ENCODE measurements at regions not wholly inside any gene's neighbourhood (a gene's known extent, or its start where the extent isn't known, plus 50 kb on each side); places are given as distances from the start of the nearest gene placed in this dataset.
"Not testable (repeated sequence)": the region's sequence is repeated elsewhere in the genome, so short reads cannot be mapped to it uniquely, and the experiment has no call there.

GRCh38 chr15:100772478-100772877 lies 107.2 kb upstream of the ALDH1A3 start:
- no peak overlapping the region for H3K4me3 ChIP-seq
- intact Hi-C loops (cut with DNase I), result no loop called here
- no peaks in the 10 kb centered on the region for H3K4me1 ChIP-seq (ENCODE audit: insufficient read depth)
- 84 to 88% (median 86%) methylated on average over 6 of the region's 6 CpGs for WGBS, 3 donors
- no peak for TF ChIP-seq EP300 (IDR thresholded peaks at IDR 0.05)
- TF ChIP-seq, protein P1, sequence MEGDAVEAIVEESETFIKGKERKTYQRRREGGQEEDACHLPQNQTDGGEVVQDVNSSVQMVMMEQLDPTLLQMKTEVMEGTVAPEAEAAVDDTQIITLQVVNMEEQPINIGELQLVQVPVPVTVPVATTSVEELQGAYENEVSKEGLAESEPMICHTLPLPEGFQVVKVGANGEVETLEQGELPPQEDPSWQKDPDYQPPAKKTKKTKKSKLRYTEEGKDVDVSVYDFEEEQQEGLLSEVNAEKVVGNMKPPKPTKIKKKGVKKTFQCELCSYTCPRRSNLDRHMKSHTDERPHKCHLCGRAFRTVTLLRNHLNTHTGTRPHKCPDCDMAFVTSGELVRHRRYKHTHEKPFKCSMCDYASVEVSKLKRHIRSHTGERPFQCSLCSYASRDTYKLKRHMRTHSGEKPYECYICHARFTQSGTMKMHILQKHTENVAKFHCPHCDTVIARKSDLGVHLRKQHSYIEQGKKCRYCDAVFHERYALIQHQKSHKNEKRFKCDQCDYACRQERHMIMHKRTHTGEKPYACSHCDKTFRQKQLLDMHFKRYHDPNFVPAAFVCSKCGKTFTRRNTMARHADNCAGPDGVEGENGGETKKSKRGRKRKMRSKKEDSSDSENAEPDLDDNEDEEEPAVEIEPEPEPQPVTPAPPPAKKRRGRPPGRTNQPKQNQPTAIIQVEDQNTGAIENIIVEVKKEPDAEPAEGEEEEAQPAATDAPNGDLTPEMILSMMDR (IDR thresholded peaks at IDR 0.05), result no peak
- no peak for DNase-seq
- H3K27me3 ChIP-seq, result no peaks in the 10 kb centered on the region
- no peak overlapping the region for H3K27ac ChIP-seq
- H3K36me3 ChIP-seq, result no peaks in the 10 kb centered on the region
- no peaks in the 10 kb centered on the region for H3K9me3 ChIP-seq

- H3K27me3 ChIP-seq, result no peaks in the 10 kb centered on the region
- H3K9me3 ChIP-seq, result no peaks in the 10 kb centered on the region
- H3K4me1 ChIP-seq (ENCODE audit: insufficient read depth), result no peaks in the 10 kb centered on the region
- intact Hi-C loops (cut with DNase I), result no loop called here
- H3K36me3 ChIP-seq, result no peaks in the 10 kb centered on the region
- DNase-seq, result no peak
- no peak overlapping the region for H3K4me3 ChIP-seq
- no peak for TF ChIP-seq EP300 (IDR thresholded peaks at IDR 0.05)
- no peak for TF ChIP-seq POLR2A (IDR thresholded peaks at IDR 0.05)
- TF ChIP-seq, protein P1 (IDR thresholded peaks at IDR 0.05), result no peak
- H3K27ac ChIP-seq, result no peak overlapping the region
- 86 to 92% (median 90%) methylated on average over 9 of the region's 9 CpGs for WGBS, 3 donors
Observed at GRCh38 chr15:100772892-100773520, 106.6 kb upstream of the ALDH1A3 start.

DNA sequence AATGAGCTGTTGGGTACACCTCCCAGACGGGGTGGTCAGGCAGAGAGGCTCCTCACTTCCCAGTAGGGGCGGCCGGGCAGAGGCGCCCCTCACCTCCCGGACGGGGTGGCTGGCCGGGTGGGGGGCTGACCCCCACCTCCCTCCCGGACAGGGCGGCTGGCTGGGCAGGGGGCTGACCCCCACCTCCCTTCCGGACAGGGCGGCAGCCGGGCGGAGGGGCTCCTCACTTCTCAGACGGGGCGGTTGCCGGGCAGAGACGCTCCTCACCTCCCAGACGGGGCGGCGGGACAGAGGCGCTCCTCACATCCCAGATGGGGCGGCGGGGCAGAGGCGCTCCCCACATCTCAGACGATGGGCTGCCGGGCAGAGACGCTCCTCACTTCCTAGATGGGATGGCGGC lies 105.6 kb upstream of the ALDH1A3 start:
- intact Hi-C loops (cut with DNase I); H3K9me3 ChIP-seq; H3K27ac ChIP-seq; H3K4me3 ChIP-seq; H3K4me1 ChIP-seq (ENCODE audit: insufficient read depth); H3K27me3 ChIP-seq; H3K36me3 ChIP-seq: not testable (repeated sequence)
- 92 to 99% (median 97%) methylated on average over 7 to 27 of the region's 28 CpGs for WGBS, 3 donors
- peak in 1 of 5 donors; percentile 18 for DNase-seq

DNA sequence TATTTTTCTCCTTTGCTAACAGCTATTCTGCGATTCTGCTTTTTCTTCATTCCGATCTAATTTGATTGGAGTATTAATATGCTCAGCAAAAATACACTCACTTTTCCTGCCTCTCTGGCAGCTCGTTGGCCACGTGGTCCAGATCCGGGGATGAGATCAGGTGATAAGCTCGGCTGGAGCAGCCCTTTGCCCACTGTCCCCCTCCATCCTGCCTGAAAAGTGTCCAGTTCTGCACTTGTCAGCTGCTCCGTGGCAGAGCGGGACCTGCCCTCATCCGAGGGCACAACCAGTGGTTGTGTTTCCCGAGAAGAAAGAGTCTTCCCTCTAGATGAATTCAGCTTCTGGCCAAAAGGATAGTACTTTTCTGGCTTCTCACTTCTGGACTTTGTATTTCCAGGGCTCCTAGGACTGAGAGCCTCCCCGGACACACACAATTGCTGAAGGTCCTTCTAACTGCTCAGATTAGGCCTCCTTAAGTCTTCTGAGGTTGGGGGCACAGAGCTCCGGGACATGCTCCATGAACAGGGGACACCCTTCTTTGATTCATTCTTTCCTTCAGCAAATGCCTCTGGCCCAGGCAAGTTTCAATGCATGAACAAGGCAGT lies 103.9 kb upstream of the ALDH1A3 start:
- intact Hi-C loops (cut with DNase I), result no loop called here
- WGBS, 3 donors, result 91 to 93% (median 92%) methylated on average over 12 of the region's 12 CpGs
- Histone ChIP-seq H3K27ac (no peak overlapping the region), H3K4me1 (ENCODE audit: insufficient read depth) (no peaks in the 10 kb centered on the region), H3K36me3 (no peaks in the 10 kb centered on the region), H3K9me3 (no peaks in the 10 kb centered on the region), H3K27me3 (no peaks in the 10 kb centered on the region), H3K4me3 (no peak overlapping the region)
- TF ChIP-seq EP300 (IDR thresholded peaks at IDR 0.05) (no peak), POLR2A (IDR thresholded peaks at IDR 0.05) (no peak)
- TF ChIP-seq, protein P1 (IDR thresholded peaks at IDR 0.05), result no peak
- DNase-seq, result no peak

GRCh38 chr15:100777821-100778220 lies 101.8 kb upstream of the ALDH1A3 start:
- Histone ChIP-seq H3K4me3 (no peak overlapping the region), H3K27ac (no peak overlapping the region), H3K27me3 (no peaks in the 10 kb centered on the region), H3K9me3 (no peaks in the 10 kb centered on the region), H3K36me3 (no peaks in the 10 kb centered on the region), H3K4me1 (ENCODE audit: insufficient read depth) (no peaks in the 10 kb centered on the region)
- 74 to 86% (median 76%) methylated on average over 2 of the region's 2 CpGs for WGBS, 3 donors
- DNase-seq, result no peak
- intact Hi-C loops (cut with DNase I), result no loop called here
- no peak for TF ChIP-seq POLR2A (IDR thresholded peaks at IDR 0.05)
- TF ChIP-seq EP300 (IDR thresholded peaks at IDR 0.05), result no peak
- TF ChIP-seq, protein P1 (IDR thresholded peaks at IDR 0.05), result no peak

Measured in ovary (tissue), 7 donors.